ENCODE measurements at regions not wholly inside any gene's neighbourhood (a gene's known extent, or its start where the extent isn't known, plus 50 kb on each side); places are given as distances from the start of the nearest gene placed in this dataset.

DNA sequence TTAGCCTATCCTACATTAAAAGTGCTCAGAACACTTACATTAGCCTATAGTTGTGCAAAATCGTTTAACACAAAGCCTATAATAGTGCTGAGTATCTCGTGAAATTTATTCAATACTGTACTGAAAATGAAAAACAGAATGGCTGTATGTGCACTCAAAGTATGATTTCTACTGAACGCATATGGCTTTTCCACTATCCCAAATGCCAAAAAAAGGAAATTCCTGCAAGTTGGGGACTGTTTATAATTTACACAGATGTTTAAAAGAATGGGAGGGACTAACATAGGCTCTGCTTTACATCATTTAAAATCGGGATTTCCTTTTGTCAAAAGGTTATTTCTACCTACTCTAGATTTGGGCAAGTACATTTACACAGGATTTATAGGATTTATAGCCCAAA, 101.4 kb upstream of the PELI1 start:
- Histone ChIP-seq H3K4me3 (no peak overlapping the region), H3K36me3 (ENCODE audit: control insufficient read depth in 4 of 4, insufficient read depth in 4 of 4, low read length in 4 of 4) (no peaks in the 10 kb centered on the region), H3K9ac (ENCODE audit: insufficient read depth in 1 of 2, low read length in 2 of 2) (no peak overlapping the region), H3K27me3 (ENCODE audit: control insufficient read depth in 3 of 3, insufficient read depth in 3 of 3, low read length in 2 of 3) (no peaks in the 10 kb centered on the region), H3K9me3 (ENCODE audit: control insufficient read depth in 4 of 4, insufficient read depth in 3 of 4, low read length in 3 of 4) (no peaks in the 10 kb centered on the region), H3K4me1 (ENCODE audit: control insufficient read depth in 5 of 5, insufficient read depth in 5 of 5, low read length in 5 of 5) (peaks cover 0 to 20% (median 0%) of the 10 kb centered on the region in 5 donors), H3K27ac (ENCODE audit: low read depth in 1 of 2, low read length in 1 of 2) (no peak overlapping the region)
- DNase-seq (no peak), ATAC-seq (ENCODE audit: insufficient read depth, low FRiP score) (no peak)
- 88 to 94% methylated on average over 4 of the region's 4 CpGs for WGBS, 2 donors
- TF ChIP-seq, protein P1, sequence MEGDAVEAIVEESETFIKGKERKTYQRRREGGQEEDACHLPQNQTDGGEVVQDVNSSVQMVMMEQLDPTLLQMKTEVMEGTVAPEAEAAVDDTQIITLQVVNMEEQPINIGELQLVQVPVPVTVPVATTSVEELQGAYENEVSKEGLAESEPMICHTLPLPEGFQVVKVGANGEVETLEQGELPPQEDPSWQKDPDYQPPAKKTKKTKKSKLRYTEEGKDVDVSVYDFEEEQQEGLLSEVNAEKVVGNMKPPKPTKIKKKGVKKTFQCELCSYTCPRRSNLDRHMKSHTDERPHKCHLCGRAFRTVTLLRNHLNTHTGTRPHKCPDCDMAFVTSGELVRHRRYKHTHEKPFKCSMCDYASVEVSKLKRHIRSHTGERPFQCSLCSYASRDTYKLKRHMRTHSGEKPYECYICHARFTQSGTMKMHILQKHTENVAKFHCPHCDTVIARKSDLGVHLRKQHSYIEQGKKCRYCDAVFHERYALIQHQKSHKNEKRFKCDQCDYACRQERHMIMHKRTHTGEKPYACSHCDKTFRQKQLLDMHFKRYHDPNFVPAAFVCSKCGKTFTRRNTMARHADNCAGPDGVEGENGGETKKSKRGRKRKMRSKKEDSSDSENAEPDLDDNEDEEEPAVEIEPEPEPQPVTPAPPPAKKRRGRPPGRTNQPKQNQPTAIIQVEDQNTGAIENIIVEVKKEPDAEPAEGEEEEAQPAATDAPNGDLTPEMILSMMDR (IDR thresholded peaks at IDR 0.05; ENCODE audit: control extremely low read depth, extremely low read depth) = no peak

DNA sequence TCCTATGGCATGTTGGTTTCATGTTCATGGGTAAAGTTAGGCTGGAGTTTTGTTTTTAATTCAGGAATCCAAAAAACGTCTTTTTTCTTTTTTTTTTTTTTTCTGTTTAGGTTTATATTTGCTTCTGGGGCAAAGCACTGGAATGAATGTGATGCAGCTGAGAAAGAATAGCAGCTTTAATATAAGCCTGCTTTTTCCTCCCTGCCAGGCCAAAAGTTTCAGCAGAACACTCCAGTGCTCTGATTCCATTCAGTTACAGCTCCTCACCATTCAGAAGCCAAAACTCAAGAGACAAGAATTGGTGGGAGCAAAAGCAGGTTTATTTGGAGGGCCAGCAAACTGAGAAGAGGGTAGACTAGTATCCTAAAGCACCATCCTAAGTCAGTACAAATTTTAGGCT, 102.7 kb upstream of the PELI1 start:
- Histone ChIP-seq H3K4me1 (ENCODE audit: control insufficient read depth in 5 of 5, insufficient read depth in 5 of 5, low read length in 5 of 5) (peaks cover 0 to 20% (median 0%) of the 10 kb centered on the region in 5 donors), H3K9ac (ENCODE audit: insufficient read depth in 1 of 2, low read length in 2 of 2) (no peak overlapping the region), H3K9me3 (ENCODE audit: control insufficient read depth in 4 of 4, insufficient read depth in 3 of 4, low read length in 3 of 4) (no peaks in the 10 kb centered on the region), H3K36me3 (ENCODE audit: control insufficient read depth in 4 of 4, insufficient read depth in 4 of 4, low read length in 4 of 4) (no peaks in the 10 kb centered on the region), H3K27me3 (ENCODE audit: control insufficient read depth in 3 of 3, insufficient read depth in 3 of 3, low read length in 2 of 3) (no peaks in the 10 kb centered on the region), H3K27ac (ENCODE audit: low read depth in 1 of 2, low read length in 1 of 2) (no peak overlapping the region), H3K4me3 (no peak overlapping the region)
- ATAC-seq (ENCODE audit: insufficient read depth, low FRiP score) (no peak), DNase-seq (peak in 2 of 3 donors; percentile 49 to 54)
- TF ChIP-seq, protein P1 (IDR thresholded peaks at IDR 0.05; ENCODE audit: control extremely low read depth, extremely low read depth) = no peak
- 65 to 93% methylated on average over 1 of the region's 1 CpG for WGBS, 2 donors

DNA sequence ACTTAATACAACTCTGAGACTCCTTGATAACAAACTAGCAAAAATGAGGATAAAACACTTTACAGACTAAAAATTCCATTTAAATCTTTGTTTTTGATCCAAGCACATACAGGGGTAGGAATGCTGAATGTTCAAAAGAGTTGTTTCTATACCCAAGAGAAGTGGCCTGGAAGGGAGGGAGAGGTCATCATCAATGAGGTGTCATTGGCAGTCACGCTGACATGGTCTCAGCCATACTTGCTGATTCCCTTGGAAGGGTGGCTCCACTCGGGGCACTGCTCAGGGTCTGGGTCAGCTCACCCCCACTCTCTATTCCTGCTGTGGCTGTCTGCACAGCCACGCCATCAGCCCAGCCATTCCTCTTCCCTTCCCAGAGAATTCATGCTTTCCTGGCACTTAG, 105.2 kb upstream of the PELI1 start:
- Histone ChIP-seq H3K27me3 (ENCODE audit: control insufficient read depth in 3 of 3, insufficient read depth in 3 of 3, low read length in 2 of 3) (no peaks in the 10 kb centered on the region), H3K36me3 (ENCODE audit: control insufficient read depth in 4 of 4, insufficient read depth in 4 of 4, low read length in 4 of 4) (no peaks in the 10 kb centered on the region), H3K9me3 (ENCODE audit: control insufficient read depth in 4 of 4, insufficient read depth in 3 of 4, low read length in 3 of 4) (no peaks in the 10 kb centered on the region), H3K9ac (ENCODE audit: insufficient read depth in 1 of 2, low read length in 2 of 2) (peak overlapping the region in 1 of 2 donors; percentile 29), H3K4me1 (ENCODE audit: control insufficient read depth in 5 of 5, insufficient read depth in 5 of 5, low read length in 5 of 5) (peaks cover 0 to 20% (median 0%) of the 10 kb centered on the region in 5 donors), H3K27ac (ENCODE audit: low read depth in 1 of 2, low read length in 1 of 2) (no peak overlapping the region), H3K4me3 (no peak overlapping the region)
- DNase-seq (peak; percentile 83 to 93 (median 91)), ATAC-seq (ENCODE audit: insufficient read depth, low FRiP score) (no peak)
- TF ChIP-seq, protein P1 (IDR thresholded peaks at IDR 0.05; ENCODE audit: control extremely low read depth, extremely low read depth) = no peak
- WGBS, 2 donors = 84 to 86% methylated on average over 3 of the region's 3 CpGs

DNA sequence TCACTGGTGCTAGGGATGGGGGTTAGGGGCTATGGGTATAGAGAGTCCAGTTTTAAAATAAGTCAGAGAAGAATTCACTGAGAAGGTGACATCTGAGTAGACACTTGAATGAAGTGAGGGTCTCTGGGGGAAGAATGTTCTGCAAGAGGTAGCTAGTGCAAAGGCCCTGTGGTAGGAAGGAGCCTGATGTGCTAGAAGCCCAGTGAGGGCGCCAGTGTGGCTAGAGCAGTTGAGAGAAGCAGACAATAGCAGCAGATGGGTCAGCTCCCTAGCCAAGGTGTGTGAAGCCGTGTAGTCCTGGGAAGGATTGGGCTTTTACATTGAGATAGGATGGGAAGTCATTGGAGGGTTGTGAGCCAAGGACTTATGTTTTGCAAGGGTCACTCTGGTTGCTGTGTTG, 105.8 kb upstream of the PELI1 start:
- Histone ChIP-seq H3K27ac (ENCODE audit: low read depth in 1 of 2, low read length in 1 of 2) (no peak overlapping the region), H3K36me3 (ENCODE audit: control insufficient read depth in 4 of 4, insufficient read depth in 4 of 4, low read length in 4 of 4) (no peaks in the 10 kb centered on the region), H3K9me3 (ENCODE audit: control insufficient read depth in 4 of 4, insufficient read depth in 3 of 4, low read length in 3 of 4) (no peaks in the 10 kb centered on the region), H3K9ac (ENCODE audit: insufficient read depth in 1 of 2, low read length in 2 of 2) (no peak overlapping the region), H3K27me3 (ENCODE audit: control insufficient read depth in 3 of 3, insufficient read depth in 3 of 3, low read length in 2 of 3) (no peaks in the 10 kb centered on the region), H3K4me3 (no peak overlapping the region), H3K4me1 (ENCODE audit: control insufficient read depth in 5 of 5, insufficient read depth in 5 of 5, low read length in 5 of 5) (peaks cover 0 to 20% (median 0%) of the 10 kb centered on the region in 5 donors)
- 95 to 97% methylated on average over 2 of the region's 2 CpGs for WGBS, 2 donors
- TF ChIP-seq, protein P1 (IDR thresholded peaks at IDR 0.05; ENCODE audit: control extremely low read depth, extremely low read depth) = no peak
- DNase-seq (no peak), ATAC-seq (ENCODE audit: insufficient read depth, low FRiP score) (no peak)
